ENCODE measurements at regions not wholly inside any gene's neighbourhood (a gene's known extent, or its start where the extent isn't known, plus 50 kb on each side); places are given as distances from the start of the nearest gene placed in this dataset.
A peak's percentile ranks its signal among the peaks of the same experiment; 100 is the strongest.

- H3K4me3 ChIP-seq (ENCODE audit: insufficient read depth, low read length), result no peak overlapping the region
- no peaks in the 10 kb centered on the region for H4K20me1 ChIP-seq (ENCODE audit: insufficient read depth, low read length)
- no peak overlapping the region for H3K27ac ChIP-seq (ENCODE audit: low read depth, low read length)
- no peak overlapping the region for H3K4me2 ChIP-seq (ENCODE audit: insufficient read depth, low read length)
- DNase-seq (ENCODE audit: insufficient read length, low spot score, missing footprints), result no peak
- TF ChIP-seq CTCF (IDR thresholded peaks at IDR 0.05; ENCODE audit: extremely low read depth, low read depth, low read length), result no peak
- H3K36me3 ChIP-seq (ENCODE audit: insufficient read depth, low read length), result no peaks in the 10 kb centered on the region
- H3K27me3 ChIP-seq (ENCODE audit: insufficient read depth, low read length), result no peaks in the 10 kb centered on the region
- no peaks in the 10 kb centered on the region for H3K9me3 ChIP-seq (ENCODE audit: low read depth, low read length)
- H3K79me2 ChIP-seq (ENCODE audit: insufficient read depth, low read length), result no peaks in the 10 kb centered on the region
- H3K4me1 ChIP-seq (ENCODE audit: insufficient read depth, low read length), result no peaks in the 10 kb centered on the region
- H2AFZ ChIP-seq (ENCODE audit: low read length), result peak overlapping the region; percentile 27
Measured at GRCh38 chr5:82794876-82795275, 282.3 kb downstream of the TMEM167A start.

GRCh38 chr5:82793808-82794419 lies 283.3 kb downstream of the TMEM167A start:
- no peak for DNase-seq (ENCODE audit: insufficient read length, low spot score, missing footprints)
- H3K4me3 ChIP-seq (ENCODE audit: insufficient read depth, low read length), result no peak overlapping the region
- no peak overlapping the region for H3K4me2 ChIP-seq (ENCODE audit: insufficient read depth, low read length)
- no peaks in the 10 kb centered on the region for H3K9me3 ChIP-seq (ENCODE audit: low read depth, low read length)
- no peak overlapping the region for H3K27ac ChIP-seq (ENCODE audit: low read depth, low read length)
- peak; percentile 69 for TF ChIP-seq CTCF (IDR thresholded peaks at IDR 0.05; ENCODE audit: extremely low read depth, low read depth, low read length)
- H4K20me1 ChIP-seq (ENCODE audit: insufficient read depth, low read length), result no peaks in the 10 kb centered on the region
- H3K79me2 ChIP-seq (ENCODE audit: insufficient read depth, low read length), result no peaks in the 10 kb centered on the region
- H3K4me1 ChIP-seq (ENCODE audit: insufficient read depth, low read length), result no peaks in the 10 kb centered on the region
- no peaks in the 10 kb centered on the region for H3K27me3 ChIP-seq (ENCODE audit: insufficient read depth, low read length)
- no peaks in the 10 kb centered on the region for H3K36me3 ChIP-seq (ENCODE audit: insufficient read depth, low read length)
- H2AFZ ChIP-seq (ENCODE audit: low read length), result no peak overlapping the region

GRCh38 chr5:82792096-82792495 lies 285.1 kb downstream of the TMEM167A start:
- Histone ChIP-seq H3K4me1 (ENCODE audit: insufficient read depth, low read length) (no peaks in the 10 kb centered on the region), H3K4me2 (ENCODE audit: insufficient read depth, low read length) (no peak overlapping the region), H3K27me3 (ENCODE audit: insufficient read depth, low read length) (no peaks in the 10 kb centered on the region), H3K79me2 (ENCODE audit: insufficient read depth, low read length) (no peaks in the 10 kb centered on the region), H3K4me3 (ENCODE audit: insufficient read depth, low read length) (no peak overlapping the region), H3K9me3 (ENCODE audit: low read depth, low read length) (no peaks in the 10 kb centered on the region), H4K20me1 (ENCODE audit: insufficient read depth, low read length) (no peaks in the 10 kb centered on the region), H3K36me3 (ENCODE audit: insufficient read depth, low read length) (no peaks in the 10 kb centered on the region), H3K27ac (ENCODE audit: low read depth, low read length) (no peak overlapping the region), H2AFZ (ENCODE audit: low read length) (no peak overlapping the region)
- no peak for TF ChIP-seq CTCF (IDR thresholded peaks at IDR 0.05; ENCODE audit: extremely low read depth, low read depth, low read length)
- no peak for DNase-seq (ENCODE audit: insufficient read length, low spot score, missing footprints)

GRCh38 chr5:82789095-82789494 lies 288.1 kb downstream of the TMEM167A start:
- Histone ChIP-seq H3K9me3 (ENCODE audit: low read depth, low read length) (no peaks in the 10 kb centered on the region), H2AFZ (ENCODE audit: low read length) (no peak overlapping the region), H3K4me2 (ENCODE audit: insufficient read depth, low read length) (no peak overlapping the region), H3K79me2 (ENCODE audit: insufficient read depth, low read length) (no peaks in the 10 kb centered on the region), H3K27me3 (ENCODE audit: insufficient read depth, low read length) (no peaks in the 10 kb centered on the region), H4K20me1 (ENCODE audit: insufficient read depth, low read length) (no peaks in the 10 kb centered on the region), H3K4me3 (ENCODE audit: insufficient read depth, low read length) (no peak overlapping the region), H3K4me1 (ENCODE audit: insufficient read depth, low read length) (no peaks in the 10 kb centered on the region), H3K36me3 (ENCODE audit: insufficient read depth, low read length) (no peaks in the 10 kb centered on the region), H3K27ac (ENCODE audit: low read depth, low read length) (no peak overlapping the region)
- no peak for TF ChIP-seq CTCF (IDR thresholded peaks at IDR 0.05; ENCODE audit: extremely low read depth, low read depth, low read length)
- DNase-seq (ENCODE audit: insufficient read length, low spot score, missing footprints), result no peak
